Suppressor macrophage treated with lipopolysaccharide for 4 hours (primary cell): ENCODE measurements at regions not wholly inside any gene's neighbourhood (a gene's known extent, or its start where the extent isn't known, plus 50 kb on each side); places are given as distances from the start of the nearest gene placed in this dataset.
A peak's percentile ranks its signal among the peaks of the same experiment; 100 is the strongest.
"Not testable (repeated sequence)": the region's sequence is repeated elsewhere in the genome, so short reads cannot be mapped to it uniquely, and the experiment has no call there.

Experiments used
- DNase-seq: peaks from one replicate; pipeline ENCODE4 v3.0.0-alpha.2; 2020

GRCh38 chr16:82287937-82288336 lies 117.9 kb upstream of the MPHOSPH6 start:
- no peak for DNase-seq

- no peak for DNase-seq
These were observed 112.6 kb upstream of the MPHOSPH6 start for GRCh38 chr16:82282662-82283061.

DNA sequence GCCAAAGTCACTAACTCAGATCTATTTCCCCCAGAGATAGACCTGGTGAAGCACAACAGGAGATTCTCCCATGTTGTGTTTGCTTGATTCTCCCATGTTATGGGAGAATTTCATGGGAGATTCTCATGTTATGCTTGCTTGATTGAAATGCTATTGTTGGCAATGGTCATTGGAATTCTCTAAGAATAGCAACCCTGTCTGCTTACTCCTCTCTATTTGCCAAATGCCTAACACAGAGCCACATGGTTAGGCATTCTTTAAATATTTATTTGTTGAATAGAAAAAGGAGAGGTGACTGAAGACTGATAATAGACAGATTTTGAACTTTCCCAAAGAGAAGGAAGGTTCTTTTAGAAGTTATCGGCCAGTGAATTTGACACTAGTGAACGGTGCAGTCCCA lies 111.5 kb upstream of the MPHOSPH6 start:
- DNase-seq = no peak

DNA sequence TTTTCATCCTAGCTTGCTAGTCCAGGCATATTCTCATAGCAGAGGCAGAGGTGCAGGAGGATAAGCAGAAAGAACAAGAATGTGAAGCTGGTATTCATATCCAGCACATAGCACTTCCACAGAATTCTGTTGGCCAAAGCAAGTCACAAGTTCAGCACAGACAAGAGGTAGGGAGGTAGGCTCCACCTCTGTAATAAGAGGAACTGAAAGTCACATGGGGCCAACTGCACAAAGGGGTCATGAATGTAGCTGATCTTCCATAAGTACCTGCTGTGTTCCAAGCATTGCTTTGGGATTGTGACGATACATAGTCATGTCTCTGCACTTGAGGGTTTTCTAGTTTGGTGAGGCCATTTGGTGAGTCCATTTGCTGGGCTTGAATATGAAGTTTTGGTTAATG lies 110.8 kb upstream of the MPHOSPH6 start:
- no peak for DNase-seq

DNA sequence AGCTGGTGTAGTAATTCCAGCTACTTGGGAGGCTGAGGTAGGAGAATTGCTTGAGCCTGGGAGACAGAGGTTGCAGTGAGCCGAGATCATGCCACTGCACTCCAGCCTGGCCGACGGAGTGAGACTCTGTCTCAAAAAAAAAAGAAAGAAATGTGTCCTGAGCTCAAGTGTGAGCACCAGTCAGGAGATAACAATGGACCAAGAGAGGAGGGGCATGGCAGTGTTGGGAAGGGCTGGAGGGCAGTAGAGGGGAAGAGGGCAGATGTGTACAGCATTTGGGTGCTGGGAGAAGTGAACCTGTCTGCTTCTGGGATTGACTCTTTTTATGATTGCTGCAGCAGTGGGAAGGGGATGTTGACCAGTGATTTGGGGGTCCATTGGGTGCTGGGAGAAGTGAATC lies 105.3 kb upstream of the MPHOSPH6 start:
- DNase-seq = not testable (repeated sequence)

DNA sequence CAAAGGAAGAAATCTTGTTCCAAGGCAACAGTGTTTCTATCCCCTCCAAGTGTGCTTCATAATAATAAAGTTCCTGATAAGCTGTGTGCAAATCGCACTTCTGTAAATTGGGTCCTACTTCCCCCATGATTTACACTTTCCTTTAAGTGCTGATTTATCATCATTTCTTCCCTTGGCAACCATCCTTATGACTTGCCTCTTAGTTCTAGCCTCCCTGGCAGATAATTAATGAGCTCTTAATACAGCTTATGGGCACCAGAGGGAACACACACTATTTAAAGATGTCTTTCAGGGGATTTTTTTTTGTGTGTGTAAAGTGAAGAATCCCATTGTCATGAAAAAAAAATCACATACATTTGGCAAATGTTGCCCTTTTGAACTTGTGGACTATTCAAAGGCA lies 101.6 kb upstream of the MPHOSPH6 start:
- no peak for DNase-seq

- DNase-seq = not testable (repeated sequence)
These were observed 97.7 kb upstream of the MPHOSPH6 start for GRCh38 chr16:82267675-82268074.

DNA sequence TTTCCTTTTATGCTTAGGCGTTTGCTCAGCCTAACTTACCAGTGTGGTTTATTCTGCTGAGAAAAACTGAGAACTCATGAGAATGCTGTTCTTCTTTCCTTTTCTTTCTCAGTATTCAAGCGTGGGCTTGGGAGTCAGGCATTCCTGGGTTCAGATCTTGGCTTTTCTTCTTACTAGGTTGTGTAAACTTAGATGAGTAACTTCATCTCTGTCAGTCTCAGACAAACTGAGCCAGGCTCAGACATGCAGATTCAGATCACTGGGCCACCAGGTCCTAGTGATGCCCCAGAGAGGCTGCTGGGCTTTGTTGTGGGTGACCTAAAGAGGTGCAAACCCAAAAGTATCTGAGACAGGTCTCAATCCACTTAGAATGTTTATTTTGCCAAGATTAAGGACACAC lies 95.8 kb upstream of the MPHOSPH6 start:
- DNase-seq = peak; percentile 12

DNA sequence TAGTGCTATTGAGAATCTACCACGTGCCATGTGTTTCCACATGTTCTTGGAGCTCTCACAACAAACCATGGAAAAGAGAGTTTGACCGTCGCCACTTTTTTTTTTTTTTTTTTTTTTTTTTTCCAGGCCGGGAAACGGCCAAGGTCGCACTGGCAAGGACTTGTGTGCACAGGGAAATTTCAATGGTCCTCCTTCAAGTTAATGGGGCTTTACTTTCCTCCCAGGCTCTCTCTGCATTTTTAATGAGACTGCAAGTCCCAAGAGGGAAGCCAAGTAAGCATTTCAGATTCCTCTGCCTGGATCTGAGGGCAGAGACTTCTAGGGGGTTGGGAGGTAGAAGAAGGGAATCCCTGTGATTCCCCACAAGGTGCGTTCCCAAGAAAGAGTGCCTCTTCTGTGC lies 94.7 kb upstream of the MPHOSPH6 start:
- no peak for DNase-seq

- DNase-seq = peak; percentile 74
These were observed 93.6 kb upstream of the MPHOSPH6 start for GRCh38 chr16:82263521-82264143.

DNA sequence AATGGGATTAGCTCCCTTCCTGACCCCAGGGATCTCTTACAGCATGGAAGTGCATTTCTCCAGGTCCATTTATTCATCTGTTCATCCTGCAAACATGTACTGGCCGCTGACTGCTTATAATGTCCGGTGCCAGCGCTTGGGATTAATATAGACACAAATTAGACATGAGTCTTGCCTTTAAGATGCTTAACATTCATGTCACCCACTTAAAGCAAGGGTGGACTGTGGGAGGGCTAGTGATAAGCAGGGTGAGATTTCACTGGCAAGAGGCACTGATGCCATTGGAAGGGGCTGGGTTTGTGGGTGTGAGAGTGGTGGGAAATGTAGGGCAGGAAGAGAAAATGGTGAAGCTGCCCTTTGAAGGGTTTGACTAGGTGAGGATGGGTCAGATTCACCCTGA lies 92.2 kb upstream of the MPHOSPH6 start:
- no peak for DNase-seq

GRCh38 chr16:82260212-82260795 lies 90.3 kb upstream of the MPHOSPH6 start:
- peak; percentile 32 for DNase-seq

DNA sequence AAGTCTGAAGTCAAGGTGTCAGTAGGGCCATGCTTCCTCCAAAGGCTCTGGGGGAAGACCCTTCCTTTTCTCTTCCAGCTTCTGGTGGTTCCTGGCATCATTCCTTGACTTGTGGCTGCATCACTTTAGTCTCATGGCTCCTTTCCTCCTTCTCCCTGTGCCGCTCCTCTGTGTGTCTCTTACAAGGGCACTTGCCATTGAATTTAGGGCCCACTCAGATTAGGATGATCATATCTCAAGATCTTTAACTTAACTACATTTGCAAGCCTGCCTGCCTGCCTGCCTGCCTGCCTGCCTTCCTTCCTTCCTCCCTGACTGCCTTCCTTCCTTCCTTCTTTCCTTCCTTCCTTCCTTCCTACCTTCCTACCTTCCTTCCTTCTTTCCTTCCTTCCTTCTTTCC lies 89.7 kb upstream of the MPHOSPH6 start:
- DNase-seq = no peak

- no peak for DNase-seq
These were observed 88.0 kb upstream of the MPHOSPH6 start for GRCh38 chr16:82257990-82258389.

DNA sequence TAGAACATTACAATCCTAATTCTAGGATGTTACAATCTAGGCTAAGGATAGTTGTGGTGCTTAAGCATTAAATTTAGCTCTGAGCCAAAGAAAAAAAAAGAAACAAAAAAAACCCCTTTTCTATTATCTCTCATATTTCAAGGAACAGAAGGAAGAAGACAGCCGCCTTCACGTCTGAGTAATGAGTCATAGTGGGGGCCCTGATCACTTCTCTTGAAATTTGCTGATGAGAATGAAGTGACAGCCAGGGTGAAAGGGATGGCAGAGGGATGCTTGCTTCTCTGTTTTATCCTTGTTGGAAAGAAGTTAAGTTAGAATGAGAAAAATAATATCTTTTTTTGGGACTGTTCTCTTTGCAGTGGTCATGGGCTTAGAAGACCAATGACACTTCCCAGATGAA lies 82.6 kb upstream of the MPHOSPH6 start:
- DNase-seq = no peak

- no peak for DNase-seq
These were observed 78.7 kb upstream of the MPHOSPH6 start for GRCh38 chr16:82248677-82249076.

DNA sequence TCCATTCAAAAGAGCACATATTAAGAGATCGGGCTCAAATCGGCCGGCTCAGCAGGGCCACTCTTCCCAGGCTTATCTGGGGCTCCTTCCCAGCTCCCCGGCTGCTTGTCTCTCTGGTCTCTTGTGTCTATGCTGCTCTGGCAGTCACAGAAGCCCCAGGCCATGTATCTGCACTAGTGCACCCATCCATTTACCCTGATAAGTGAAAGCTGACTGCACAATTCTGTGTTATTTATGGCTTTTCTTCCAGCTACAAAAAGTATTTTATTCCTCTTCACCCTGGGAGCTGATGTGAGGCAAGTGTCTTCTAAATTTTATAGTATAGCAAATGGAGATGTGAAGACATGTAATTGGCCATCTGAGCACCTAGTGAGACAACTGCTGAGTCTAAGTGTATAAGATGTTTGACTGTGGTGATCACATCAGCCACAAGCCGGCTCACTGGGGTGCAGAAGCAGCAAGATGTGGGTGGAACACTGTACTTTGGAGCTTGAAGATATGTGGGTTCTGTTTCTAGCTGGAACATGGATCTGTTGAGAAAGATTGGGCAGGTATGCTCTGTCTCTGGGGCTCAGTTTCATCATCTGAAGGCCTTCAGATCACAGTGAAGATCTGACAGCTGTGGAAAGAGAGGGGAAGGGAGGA lies 78.1 kb upstream of the MPHOSPH6 start:
- no peak for DNase-seq

DNA sequence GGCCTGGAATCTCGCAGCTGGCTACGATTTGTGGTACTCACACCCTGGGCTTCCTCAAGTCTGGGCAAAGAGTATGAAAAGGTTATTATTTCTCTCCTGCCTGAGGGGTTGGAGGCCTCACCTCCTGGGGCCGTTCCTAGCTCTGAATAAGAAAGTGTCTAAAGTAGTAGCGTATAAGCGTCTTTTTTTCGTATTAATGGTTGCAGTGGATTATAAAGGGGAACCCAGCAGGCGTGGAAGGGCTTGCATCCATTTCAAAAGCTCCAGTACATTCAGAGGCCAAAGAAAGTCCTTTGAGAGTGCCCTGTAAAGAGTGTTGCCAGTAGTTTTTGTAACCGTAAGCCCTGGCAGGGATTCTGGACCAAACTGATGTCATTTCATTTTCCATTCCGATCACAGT lies 72.2 kb upstream of the MPHOSPH6 start:
- no peak for DNase-seq

DNA sequence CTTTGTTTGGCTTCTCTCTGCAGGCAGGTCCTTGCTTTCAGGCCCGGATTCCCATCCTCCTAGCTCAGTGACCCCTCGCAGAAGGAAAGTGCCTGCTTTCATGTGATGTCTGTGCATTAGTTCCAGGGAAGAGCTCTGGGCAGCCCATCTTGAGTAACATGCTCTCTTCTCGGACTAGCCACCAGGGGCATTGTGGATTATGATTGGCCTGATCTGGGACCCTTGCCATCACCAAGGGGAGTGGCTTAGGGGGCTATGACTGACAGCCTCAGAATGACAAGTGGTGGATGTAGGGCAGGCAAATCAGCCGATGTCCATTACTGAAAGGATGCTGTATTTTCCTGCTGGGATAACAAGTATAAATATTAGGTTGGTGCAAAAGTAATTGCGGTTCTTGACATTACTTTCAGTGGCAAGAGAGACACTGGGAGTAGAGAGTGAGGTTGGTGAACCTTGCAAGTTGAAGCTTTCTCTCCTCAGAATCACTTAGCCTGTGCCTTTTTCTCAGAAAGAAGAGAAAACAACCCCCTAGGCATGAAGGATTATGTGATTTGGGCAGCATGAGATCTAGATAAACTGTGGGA lies 71.5 kb upstream of the MPHOSPH6 start:
- DNase-seq = no peak

DNA sequence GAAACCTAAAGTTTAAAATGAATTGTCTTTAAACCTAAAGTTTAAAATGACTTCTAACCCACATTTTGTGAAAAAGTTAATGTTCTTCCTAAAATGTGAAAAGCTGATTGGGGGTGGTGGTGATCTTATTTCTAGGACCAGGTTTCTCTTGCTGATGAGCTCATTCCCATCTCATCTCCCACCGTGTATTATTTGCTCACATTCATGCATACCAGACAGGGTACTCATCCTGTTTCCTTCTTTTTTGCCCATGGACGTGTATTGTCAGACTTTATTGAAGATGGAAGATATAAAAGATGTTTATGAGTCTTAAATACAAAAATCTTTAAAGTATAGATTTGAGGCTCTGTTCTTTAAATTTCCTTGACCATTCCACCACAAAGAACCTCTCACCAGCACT lies 70.1 kb upstream of the MPHOSPH6 start:
- DNase-seq = no peak

- DNase-seq = no peak
These were observed 66.9 kb upstream of the MPHOSPH6 start for GRCh38 chr16:82236875-82237274.

- DNase-seq = no peak
These were observed 66.4 kb upstream of the MPHOSPH6 start for GRCh38 chr16:82236415-82236814.

- DNase-seq = no peak
These were observed 62.8 kb upstream of the MPHOSPH6 start for GRCh38 chr16:82232806-82233205.
